ENCODE measurements at regions not wholly inside any gene's neighbourhood (a gene's known extent, or its start where the extent isn't known, plus 50 kb on each side); places are given as distances from the start of the nearest gene placed in this dataset.

DNA sequence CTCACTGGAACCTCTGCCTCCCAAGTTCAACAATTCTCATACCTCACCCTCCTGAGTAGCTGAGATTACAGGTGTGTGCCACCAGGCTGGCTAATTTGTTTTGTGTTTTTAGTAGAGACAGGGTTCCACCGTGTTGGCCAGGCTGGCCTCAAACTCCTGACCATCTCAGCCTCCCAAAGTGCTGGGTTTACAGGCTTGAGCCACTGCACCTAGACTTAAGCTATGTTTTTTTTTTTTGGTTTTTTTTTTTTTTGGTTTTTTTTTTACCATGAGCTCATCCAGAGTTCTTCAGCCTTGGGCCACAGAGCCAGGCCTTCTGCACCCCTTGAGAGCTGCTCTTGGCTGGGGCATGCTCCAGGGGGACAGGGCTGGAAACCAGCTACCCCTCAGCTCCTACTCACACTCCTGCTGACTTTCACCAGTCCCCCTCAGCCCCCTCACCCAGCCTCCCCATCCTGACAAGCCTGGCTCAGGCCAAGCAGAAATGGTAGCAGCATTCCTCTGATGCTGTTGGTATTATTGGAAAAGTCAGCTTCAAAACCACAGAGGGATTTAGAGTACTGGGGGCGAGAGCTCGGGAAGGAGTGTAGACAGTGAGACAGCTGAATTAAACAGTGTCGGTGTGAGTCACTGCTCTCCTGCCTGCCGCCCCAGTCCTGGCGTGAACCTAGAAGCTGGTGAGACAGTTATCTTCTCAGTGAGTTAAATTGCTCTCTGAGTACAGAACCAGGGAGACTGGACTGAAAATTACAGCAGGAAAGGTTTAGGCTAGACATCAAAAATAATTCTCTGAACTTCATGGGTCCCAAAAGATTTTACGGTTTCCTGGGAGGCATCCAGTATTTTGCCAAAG is 63.7 kb downstream of the NAV1 start:
- no peaks in the 10 kb centered on the region for H3K9me2 ChIP-seq (ENCODE audit: insufficient read depth)
- 0 out of 2 replicates have a peak, but pooled peaks cover 5% of the 10 kb centered on the region for H3K36me3 ChIP-seq (ENCODE audit: low read depth)
- peaks cover 35% of the 10 kb centered on the region for H3K4me1 ChIP-seq (ENCODE audit: insufficient read depth)
- TF ChIP-seq EZH2phosphoT487 (IDR thresholded peaks at IDR 0.05; ENCODE audit: insufficient read depth, low read depth) = peak; percentile 98
- no peak for TF ChIP-seq EZH2 (IDR thresholded peaks at IDR 0.05; ENCODE audit: insufficient read depth, poor library complexity, severe bottlenecking)
- DNase-seq = peak; percentile 98
- peak overlapping the region; percentile 61 for H3K4me2 ChIP-seq (ENCODE audit: unreplicated experiment)
- peaks cover 48% of the 10 kb centered on the region for H3F3A ChIP-seq (ENCODE audit: insufficient read depth)
- in situ Hi-C loops (cut with MboI) = no loop called here
- peak overlapping the region; percentile 95 for H3K27ac ChIP-seq
- 10 to 12% methylated on average over 7 of the region's 7 CpGs for WGBS, 2 experiments (ENCODE audit: low coverage in 1 of 2, low lambda C conversion rate in 2 of 2, missing lambda C conversion rate in 2 of 2)
- no peaks in the 10 kb centered on the region for H3K27me3 ChIP-seq (replicated peaks; ENCODE audit: insufficient read depth)
- peak overlapping the region; percentile 22 for H3K4me3 ChIP-seq
- no peak overlapping the region for H2AFZ ChIP-seq
- peak overlapping the region; percentile 74 for H3K9ac ChIP-seq
- peaks cover 81% of the 10 kb centered on the region for H3K79me2 ChIP-seq (ENCODE audit: insufficient read depth)
- no peaks in the 10 kb centered on the region for H4K20me1 ChIP-seq (ENCODE audit: insufficient read depth)
- H3K9me3 ChIP-seq (ENCODE audit: low read depth) = no peaks in the 10 kb centered on the region

DNA sequence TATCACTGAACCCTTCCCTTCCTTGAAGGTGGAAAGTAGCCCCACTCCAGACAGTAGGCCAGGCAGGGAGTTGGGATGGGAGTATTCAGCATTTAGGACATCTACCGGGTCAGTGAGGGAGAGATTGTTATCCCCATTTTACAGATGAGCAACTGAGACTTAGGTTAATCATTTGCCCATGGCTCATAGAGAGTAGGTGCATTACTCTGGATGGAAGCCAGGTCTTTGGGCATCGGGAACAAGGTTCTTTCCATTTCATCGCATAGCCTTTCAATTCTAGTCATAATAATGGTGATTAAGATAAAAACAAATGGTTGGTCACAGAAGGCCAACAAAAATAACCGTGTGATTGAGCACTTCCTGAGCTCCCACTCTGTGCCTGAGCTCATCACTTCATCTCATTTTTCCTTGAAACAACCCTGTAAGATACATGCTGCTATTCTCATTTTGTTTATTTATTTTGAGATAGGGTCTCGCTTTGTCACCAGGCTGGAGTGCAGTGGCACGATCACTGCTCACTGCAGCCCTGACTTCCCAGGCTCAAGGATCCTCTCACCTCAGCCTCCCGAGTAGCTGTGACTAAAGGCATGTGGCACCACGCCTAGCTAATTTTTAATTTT is 64.8 kb downstream of the NAV1 start:
- Histone ChIP-seq H3K9ac (peak overlapping the region; percentile 74), H3K9me2 (ENCODE audit: insufficient read depth) (no peaks in the 10 kb centered on the region), H3K4me3 (peak overlapping the region; percentile 22; the same call in 1 of the 2 replicates), H3K79me2 (ENCODE audit: insufficient read depth) (peaks cover 81% of the 10 kb centered on the region), H3K4me2 (ENCODE audit: unreplicated experiment) (peak overlapping the region; percentile 61), H3K4me1 (ENCODE audit: insufficient read depth) (peaks cover 42% of the 10 kb centered on the region), H2AFZ (no peak overlapping the region), H3K27me3 (replicated peaks; ENCODE audit: insufficient read depth) (no peaks in the 10 kb centered on the region), H3F3A (ENCODE audit: insufficient read depth) (peaks cover 56% of the 10 kb centered on the region), H3K36me3 (ENCODE audit: low read depth) (0 out of 2 replicates have a peak, but pooled peaks cover 5% of the 10 kb centered on the region), H3K9me3 (ENCODE audit: low read depth) (no peaks in the 10 kb centered on the region), H4K20me1 (ENCODE audit: insufficient read depth) (no peaks in the 10 kb centered on the region), H3K27ac (peak overlapping the region; percentile 95)
- no peak for TF ChIP-seq EZH2phosphoT487 (IDR thresholded peaks at IDR 0.05; ENCODE audit: insufficient read depth, low read depth)
- no peak for TF ChIP-seq EZH2 (IDR thresholded peaks at IDR 0.05; ENCODE audit: insufficient read depth, poor library complexity, severe bottlenecking)
- in situ Hi-C loops (cut with MboI) = no loop called here
- 30% methylated on average over 8 of the region's 8 CpGs for WGBS, 2 experiments (ENCODE audit: low coverage in 1 of 2, low lambda C conversion rate in 2 of 2, missing lambda C conversion rate in 2 of 2)
- DNase-seq = peak; percentile 74

DNA sequence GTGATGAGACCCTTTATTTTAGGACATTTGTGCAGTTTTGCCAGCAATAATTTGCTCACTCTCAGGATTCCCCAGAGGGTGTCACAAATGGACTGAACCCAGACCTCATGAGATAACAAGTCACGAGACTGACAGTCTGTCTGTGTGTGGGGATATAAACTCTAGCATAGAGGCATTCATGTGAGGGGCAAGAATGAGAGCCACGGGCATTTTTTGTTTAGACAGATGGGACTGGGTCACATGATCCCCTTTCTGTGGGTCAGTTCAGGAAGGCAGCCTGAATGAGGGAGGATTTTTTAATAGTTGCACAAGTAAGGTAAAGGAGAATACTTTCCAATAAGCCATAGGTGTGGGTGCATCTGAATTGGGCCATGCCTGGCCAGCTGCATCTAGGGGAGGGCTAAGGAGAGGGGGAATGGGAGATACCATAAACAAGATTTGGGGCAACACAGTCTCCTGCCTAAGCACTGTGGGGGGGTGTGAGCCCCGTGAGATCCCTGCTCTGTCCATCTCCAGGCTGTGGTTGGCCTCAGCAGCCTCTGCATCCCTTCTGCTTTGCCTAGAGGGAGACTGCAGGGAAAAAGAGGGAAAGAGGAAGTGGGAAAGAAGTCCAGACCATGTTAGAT is 66.6 kb downstream of the NAV1 start:
- Histone ChIP-seq H3K36me3 (ENCODE audit: low read depth) (0 out of 2 replicates have a peak, but pooled peaks cover 5% of the 10 kb centered on the region), H3K9me2 (ENCODE audit: insufficient read depth) (no peaks in the 10 kb centered on the region), H3K79me2 (ENCODE audit: insufficient read depth) (peaks cover 81% of the 10 kb centered on the region), H2AFZ (no peak overlapping the region), H3K4me2 (ENCODE audit: unreplicated experiment) (no peak overlapping the region), H3K9ac (no peak overlapping the region), H3F3A (ENCODE audit: insufficient read depth) (peaks cover 57% of the 10 kb centered on the region), H3K27me3 (replicated peaks; ENCODE audit: insufficient read depth) (no peaks in the 10 kb centered on the region), H3K27ac (no peak overlapping the region), H3K9me3 (ENCODE audit: low read depth) (no peaks in the 10 kb centered on the region), H3K4me3 (no peak overlapping the region), H3K4me1 (ENCODE audit: insufficient read depth) (peaks cover 48% of the 10 kb centered on the region), H4K20me1 (ENCODE audit: insufficient read depth) (no peaks in the 10 kb centered on the region)
- in situ Hi-C loops (cut with MboI) = no loop called here
- TF ChIP-seq EZH2 (IDR thresholded peaks at IDR 0.05; ENCODE audit: insufficient read depth, poor library complexity, severe bottlenecking) = no peak
- no peak for DNase-seq
- WGBS, 2 experiments (ENCODE audit: low coverage in 1 of 2, low lambda C conversion rate in 2 of 2, missing lambda C conversion rate in 2 of 2) = 93 to 96% methylated on average over 3 of the region's 3 CpGs

DNA sequence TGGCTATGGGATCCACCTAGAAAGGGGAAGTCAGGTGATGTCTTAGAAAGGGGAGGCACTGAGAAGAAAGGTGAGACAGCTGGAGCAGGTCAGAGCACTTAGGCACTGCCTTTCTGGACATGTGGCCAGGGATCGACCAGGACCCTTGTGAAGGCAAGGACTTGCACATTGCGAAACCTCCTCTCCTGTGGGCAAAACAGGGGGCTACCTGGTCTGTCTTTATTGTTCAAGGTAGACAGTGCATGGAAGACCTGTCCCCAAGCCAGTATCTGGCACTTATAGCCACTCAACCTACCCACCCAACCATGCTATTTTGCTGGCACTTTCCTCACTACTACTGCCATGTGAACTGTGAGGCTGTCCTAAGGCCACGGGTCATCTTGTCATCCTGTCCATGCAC is 67.2 kb downstream of the NAV1 start:
- Histone ChIP-seq H3K4me1 (ENCODE audit: insufficient read depth) (peaks cover 42% of the 10 kb centered on the region), H2AFZ (no peak overlapping the region), H3K27ac (no peak overlapping the region), H4K20me1 (ENCODE audit: insufficient read depth) (no peaks in the 10 kb centered on the region), H3F3A (ENCODE audit: insufficient read depth) (peaks cover 51% of the 10 kb centered on the region), H3K4me2 (ENCODE audit: unreplicated experiment) (no peak overlapping the region), H3K9me3 (ENCODE audit: low read depth) (no peaks in the 10 kb centered on the region), H3K27me3 (replicated peaks; ENCODE audit: insufficient read depth) (no peaks in the 10 kb centered on the region), H3K36me3 (ENCODE audit: low read depth) (0 out of 2 replicates have a peak, but pooled peaks cover 1% of the 10 kb centered on the region), H3K4me3 (no peak overlapping the region), H3K9ac (no peak overlapping the region), H3K79me2 (ENCODE audit: insufficient read depth) (peaks cover 81% of the 10 kb centered on the region), H3K9me2 (ENCODE audit: insufficient read depth) (no peaks in the 10 kb centered on the region)
- no peak for DNase-seq
- 86 to 96% methylated on average over 3 of the region's 3 CpGs for WGBS, 2 experiments (ENCODE audit: low coverage in 1 of 2, low lambda C conversion rate in 2 of 2, missing lambda C conversion rate in 2 of 2)
- TF ChIP-seq EZH2 (IDR thresholded peaks at IDR 0.05; ENCODE audit: insufficient read depth, poor library complexity, severe bottlenecking) (no peak), EZH2phosphoT487 (IDR thresholded peaks at IDR 0.05; ENCODE audit: insufficient read depth, low read depth) (no peak)
- in situ Hi-C loops (cut with MboI) = no loop called here

Data from GM23248 (cell line).